HepG2 (cell line): ENCODE measurements at regions not wholly inside any gene's neighbourhood (a gene's known extent, or its start where the extent isn't known, plus 50 kb on each side); places are given as distances from the start of the nearest gene placed in this dataset.

Source experiments
- CHD2 ChIP-seq: IDR thresholded peaks from 2 replicates; pipeline ENCODE4 v1.6.1; 2011; ENCODE audit warnings: low read depth, low read length, improper control_type of control experiment
- JUND ChIP-seq: sonication (generic); formaldehyde crosslinking; IDR thresholded peaks from 2 replicates; pipeline ENCODE4 v1.8.0; 2022; ENCODE audit warnings: mild to moderate bottlenecking, missing genetic modification reagents
- POGZ ChIP-seq: sonication (generic); formaldehyde crosslinking; IDR thresholded peaks from 2 replicates; pipeline ENCODE4 v1.4.0; 2020; ENCODE audit warnings: mild to moderate bottlenecking, missing genetic modification reagents
- POLR2A ChIP-seq, 2 experiments: IDR thresholded peaks; 2 replicates each; pipeline ENCODE4 v1.6.1; 2011; ENCODE audit warnings: low read depth in 2 of 2, low read length in 2 of 2, mild to moderate bottlenecking in 1 of 2, moderate library complexity in 1 of 2; ENCODE audit not compliant: insufficient read depth in 1 of 2
- RXRA ChIP-seq: sonication (generic); formaldehyde crosslinking; IDR thresholded peaks from 2 replicates; pipeline ENCODE4 v1.5.1; 2020; ENCODE audit warnings: missing genetic modification reagents
- STAG1 ChIP-seq: sonication (generic); formaldehyde crosslinking; IDR thresholded peaks from 2 replicates; pipeline ENCODE4 v1.4.0; 2020; ENCODE audit warnings: missing genetic modification reagents
- TCF12 ChIP-seq, 2 experiments: fragments of 450-650 bp in 1 of 2; sonication (generic) in 1 of 2; formaldehyde crosslinking in 1 of 2; IDR thresholded peaks; 2 replicates each; pipeline versions ENCODE4 v1.6.1 to v1.8.0; 2017 to 2022; ENCODE audit warnings: antibody characterized with exemption in 1 of 2, mild to moderate bottlenecking in 1 of 2, missing genetic modification reagents in 1 of 2, moderate library complexity in 1 of 2
- ZNF138 ChIP-seq: sonication (generic); formaldehyde crosslinking; IDR thresholded peaks from 2 replicates; pipeline ENCODE4 v1.5.0; 2020; ENCODE audit warnings: mild to moderate bottlenecking, low read depth, missing genetic modification reagents
- ZNF282 ChIP-seq: fragments of 450-650 bp; IDR thresholded peaks from 2 replicates; pipeline ENCODE4 v1.6.1; 2018; ENCODE audit not compliant: partially characterized antibody
- ZNF629 ChIP-seq: sonication (generic); formaldehyde crosslinking; conservative IDR thresholded peaks from 2 replicates; pipeline ENCODE4 v1.5.0; 2020; ENCODE audit warnings: missing genetic modification reagents
- TF ChIP-seq, protein P1 (sequence below): sonication (generic); formaldehyde crosslinking; IDR thresholded peaks from 2 replicates; pipeline ENCODE4 v1.4.0; 2020; ENCODE audit warnings: missing genetic modification reagents
- TF ChIP-seq, protein P2 (sequence below): sonication (generic); formaldehyde crosslinking; IDR thresholded peaks from 2 replicates; pipeline ENCODE4 v1.5.0; 2020; ENCODE audit warnings: mild to moderate bottlenecking, missing genetic modification reagents, moderate library complexity

DNA sequence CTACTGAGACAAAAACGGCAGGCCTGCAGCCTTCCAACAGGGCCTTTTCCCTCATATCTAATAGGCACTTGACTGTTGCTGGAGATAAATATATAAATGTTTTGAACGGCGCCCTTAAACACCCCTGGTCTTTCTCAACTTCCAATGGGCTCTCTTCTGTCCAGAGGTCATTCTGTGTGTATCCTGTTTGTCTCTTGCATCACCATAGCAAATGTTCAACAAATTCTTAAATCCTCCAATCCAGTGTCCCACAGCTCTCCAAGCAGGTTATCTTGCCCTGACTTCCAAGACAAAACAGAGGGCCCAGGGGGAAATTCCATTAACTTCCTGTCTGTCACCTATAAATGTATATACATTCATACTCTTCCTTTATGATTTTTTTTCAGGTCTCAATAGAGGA lies 62.0 kb downstream of the OR2J2 start:
- TF ChIP-seq RXRA = no peak
- no peak for TF ChIP-seq ZNF629 (CRISPR knock-in tag)
- TF ChIP-seq, protein P1, sequence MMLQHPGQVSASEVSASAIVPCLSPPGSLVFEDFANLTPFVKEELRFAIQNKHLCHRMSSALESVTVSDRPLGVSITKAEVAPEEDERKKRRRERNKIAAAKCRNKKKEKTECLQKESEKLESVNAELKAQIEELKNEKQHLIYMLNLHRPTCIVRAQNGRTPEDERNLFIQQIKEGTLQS (CRISPR knock-in tag) = 0 out of 2 replicates have a peak, but pooled peaks have one; percentile 35
- TF ChIP-seq, protein P2, sequence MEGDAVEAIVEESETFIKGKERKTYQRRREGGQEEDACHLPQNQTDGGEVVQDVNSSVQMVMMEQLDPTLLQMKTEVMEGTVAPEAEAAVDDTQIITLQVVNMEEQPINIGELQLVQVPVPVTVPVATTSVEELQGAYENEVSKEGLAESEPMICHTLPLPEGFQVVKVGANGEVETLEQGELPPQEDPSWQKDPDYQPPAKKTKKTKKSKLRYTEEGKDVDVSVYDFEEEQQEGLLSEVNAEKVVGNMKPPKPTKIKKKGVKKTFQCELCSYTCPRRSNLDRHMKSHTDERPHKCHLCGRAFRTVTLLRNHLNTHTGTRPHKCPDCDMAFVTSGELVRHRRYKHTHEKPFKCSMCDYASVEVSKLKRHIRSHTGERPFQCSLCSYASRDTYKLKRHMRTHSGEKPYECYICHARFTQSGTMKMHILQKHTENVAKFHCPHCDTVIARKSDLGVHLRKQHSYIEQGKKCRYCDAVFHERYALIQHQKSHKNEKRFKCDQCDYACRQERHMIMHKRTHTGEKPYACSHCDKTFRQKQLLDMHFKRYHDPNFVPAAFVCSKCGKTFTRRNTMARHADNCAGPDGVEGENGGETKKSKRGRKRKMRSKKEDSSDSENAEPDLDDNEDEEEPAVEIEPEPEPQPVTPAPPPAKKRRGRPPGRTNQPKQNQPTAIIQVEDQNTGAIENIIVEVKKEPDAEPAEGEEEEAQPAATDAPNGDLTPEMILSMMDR (CRISPR knock-in tag) = no peak
- no peak for TF ChIP-seq POGZ (CRISPR knock-in tag)
- no peak for TF ChIP-seq STAG1 (CRISPR knock-in tag)
- TF ChIP-seq TCF12 (IDR thresholded peaks at IDR 0.05) = no peak
- no peak for TF ChIP-seq TCF12 (CRISPR knock-in tag; IDR thresholded peaks at IDR 0.05)
- TF ChIP-seq POLR2A (IDR thresholded peaks at IDR 0.05; ENCODE audit: insufficient read depth in 1 of 2, low read depth in 2 of 2, low read length in 2 of 2) = no peak
- TF ChIP-seq ZNF138 = no peak
- TF ChIP-seq CHD2 = no peak
- no peak for TF ChIP-seq ZNF282
- no peak for TF ChIP-seq JUND
